ENCODE measurements at regions not wholly inside any gene's neighbourhood (a gene's known extent, or its start where the extent isn't known, plus 50 kb on each side); places are given as distances from the start of the nearest gene placed in this dataset.
A peak's percentile ranks its signal among the peaks of the same experiment; 100 is the strongest.

GRCh38 chr20:52448513-52449232, 257.1 kb upstream of the ZFP64 start:
- no peak overlapping the region for H3K4me3 ChIP-seq (ENCODE audit: low read length)
- no peaks in the 10 kb centered on the region for H3K27me3 ChIP-seq (replicated peaks; ENCODE audit: control insufficient read depth, insufficient read depth, low read length)
- H3K4me1 ChIP-seq (ENCODE audit: control insufficient read depth, insufficient read depth, low read length) = peaks cover 19% of the 10 kb centered on the region
- H3K36me3 ChIP-seq (ENCODE audit: control insufficient read depth, insufficient read depth, low read length, severe bottlenecking) = no peaks in the 10 kb centered on the region
- no peak overlapping the region for H3K9ac ChIP-seq (ENCODE audit: low read length)
- DNase-seq (ENCODE audit: low read depth) = no peak
- H3K9me3 ChIP-seq (ENCODE audit: control insufficient read depth, low read length) = peaks cover 5% of the 10 kb centered on the region

GRCh38 chr20:52447225-52447551, 255.6 kb upstream of the ZFP64 start:
- Histone ChIP-seq H3K9ac (ENCODE audit: low read length) (no peak overlapping the region), H3K9me3 (ENCODE audit: control insufficient read depth, low read length) (peaks cover 5% of the 10 kb centered on the region), H3K4me1 (ENCODE audit: control insufficient read depth, insufficient read depth, low read length) (peaks cover 19% of the 10 kb centered on the region), H3K4me3 (ENCODE audit: low read length) (no peak overlapping the region), H3K36me3 (ENCODE audit: control insufficient read depth, insufficient read depth, low read length, severe bottlenecking) (no peaks in the 10 kb centered on the region), H3K27me3 (replicated peaks; ENCODE audit: control insufficient read depth, insufficient read depth, low read length) (no peaks in the 10 kb centered on the region)
- no peak for DNase-seq (ENCODE audit: low read depth)

GRCh38 chr20:52446421-52447224, 255.0 kb upstream of the ZFP64 start:
- DNase-seq (ENCODE audit: low read depth) = no peak
- Histone ChIP-seq H3K4me1 (ENCODE audit: control insufficient read depth, insufficient read depth, low read length) (peaks cover 19% of the 10 kb centered on the region), H3K4me3 (ENCODE audit: low read length) (no peak overlapping the region), H3K36me3 (ENCODE audit: control insufficient read depth, insufficient read depth, low read length, severe bottlenecking) (no peaks in the 10 kb centered on the region), H3K9ac (ENCODE audit: low read length) (no peak overlapping the region), H3K27me3 (replicated peaks; ENCODE audit: control insufficient read depth, insufficient read depth, low read length) (no peaks in the 10 kb centered on the region), H3K9me3 (ENCODE audit: control insufficient read depth, low read length) (peaks cover 5% of the 10 kb centered on the region)

- Histone ChIP-seq H3K4me3 (ENCODE audit: low read length) (no peak overlapping the region), H3K4me1 (ENCODE audit: control insufficient read depth, insufficient read depth, low read length) (peaks cover 22% of the 10 kb centered on the region), H3K27me3 (replicated peaks; ENCODE audit: control insufficient read depth, insufficient read depth, low read length) (no peaks in the 10 kb centered on the region), H3K9me3 (ENCODE audit: control insufficient read depth, low read length) (peaks cover 5% of the 10 kb centered on the region), H3K36me3 (ENCODE audit: control insufficient read depth, insufficient read depth, low read length, severe bottlenecking) (no peaks in the 10 kb centered on the region), H3K9ac (ENCODE audit: low read length) (no peak overlapping the region)
- no peak for DNase-seq (ENCODE audit: low read depth)
Measured at GRCh38 chr20:52444455-52444854, 252.9 kb upstream of the ZFP64 start.

- DNase-seq (ENCODE audit: low read depth) = no peak
- no peak overlapping the region for H3K9ac ChIP-seq (ENCODE audit: low read length)
- H3K36me3 ChIP-seq (ENCODE audit: control insufficient read depth, insufficient read depth, low read length, severe bottlenecking) = no peaks in the 10 kb centered on the region
- H3K27me3 ChIP-seq (replicated peaks; ENCODE audit: control insufficient read depth, insufficient read depth, low read length) = no peaks in the 10 kb centered on the region
- no peak overlapping the region for H3K4me3 ChIP-seq (ENCODE audit: low read length)
- H3K4me1 ChIP-seq (ENCODE audit: control insufficient read depth, insufficient read depth, low read length) = peaks cover 17% of the 10 kb centered on the region
- peaks cover 5% of the 10 kb centered on the region for H3K9me3 ChIP-seq (ENCODE audit: control insufficient read depth, low read length)
Measured at GRCh38 chr20:52443874-52444273, 252.3 kb upstream of the ZFP64 start.

GRCh38 chr20:52441710-52442109, 250.1 kb upstream of the ZFP64 start:
- no peak overlapping the region for H3K9ac ChIP-seq (ENCODE audit: low read length)
- DNase-seq (ENCODE audit: low read depth) = no peak
- no peak overlapping the region for H3K4me3 ChIP-seq (ENCODE audit: low read length)
- peaks cover 4% of the 10 kb centered on the region for H3K4me1 ChIP-seq (ENCODE audit: control insufficient read depth, insufficient read depth, low read length)
- no peaks in the 10 kb centered on the region for H3K27me3 ChIP-seq (replicated peaks; ENCODE audit: control insufficient read depth, insufficient read depth, low read length)
- peaks cover 3% of the 10 kb centered on the region for H3K9me3 ChIP-seq (ENCODE audit: control insufficient read depth, low read length)
- no peaks in the 10 kb centered on the region for H3K36me3 ChIP-seq (ENCODE audit: control insufficient read depth, insufficient read depth, low read length, severe bottlenecking)

- DNase-seq (ENCODE audit: low read depth) = no peak
- H3K9me3 ChIP-seq (ENCODE audit: control insufficient read depth, low read length) = no peaks in the 10 kb centered on the region
- no peaks in the 10 kb centered on the region for H3K36me3 ChIP-seq (ENCODE audit: control insufficient read depth, insufficient read depth, low read length, severe bottlenecking)
Measured at GRCh38 chr20:52439375-52439774, 247.8 kb upstream of the ZFP64 start.

GRCh38 chr20:52438326-52438963, 246.9 kb upstream of the ZFP64 start:
- H3K36me3 ChIP-seq (ENCODE audit: control insufficient read depth, insufficient read depth, low read length, severe bottlenecking) = no peaks in the 10 kb centered on the region
- DNase-seq (ENCODE audit: low read depth) = no peak
- H3K4me1 ChIP-seq (ENCODE audit: control insufficient read depth, insufficient read depth, low read length) = peaks cover 7% of the 10 kb centered on the region
- H3K9me3 ChIP-seq (ENCODE audit: control insufficient read depth, low read length) = no peaks in the 10 kb centered on the region
- no peaks in the 10 kb centered on the region for H3K27me3 ChIP-seq (replicated peaks; ENCODE audit: control insufficient read depth, insufficient read depth, low read length)
- no peak overlapping the region for H3K9ac ChIP-seq (ENCODE audit: low read length)
- no peak overlapping the region for H3K4me3 ChIP-seq (ENCODE audit: low read length)

More at GRCh38 chr20:52439375-52439774, 247.8 kb upstream of the ZFP64 start:
- H3K4me1 ChIP-seq (ENCODE audit: control insufficient read depth, insufficient read depth, low read length) = peaks cover 3% of the 10 kb centered on the region
- no peaks in the 10 kb centered on the region for H3K27me3 ChIP-seq (replicated peaks; ENCODE audit: control insufficient read depth, insufficient read depth, low read length)
- H3K4me3 ChIP-seq (ENCODE audit: low read length) = no peak overlapping the region
- H3K9ac ChIP-seq (ENCODE audit: low read length) = no peak overlapping the region

GRCh38 chr20:52434453-52434852, 242.9 kb upstream of the ZFP64 start:
- H3K27me3 ChIP-seq (replicated peaks; ENCODE audit: control insufficient read depth, insufficient read depth, low read length) = no peaks in the 10 kb centered on the region
- no peak overlapping the region for H3K9ac ChIP-seq (ENCODE audit: low read length)
- peaks cover 22% of the 10 kb centered on the region for H3K4me1 ChIP-seq (ENCODE audit: control insufficient read depth, insufficient read depth, low read length)
- DNase-seq (ENCODE audit: low read depth) = no peak
- H3K9me3 ChIP-seq (ENCODE audit: control insufficient read depth, low read length) = no peaks in the 10 kb centered on the region
- H3K4me3 ChIP-seq (ENCODE audit: low read length) = no peak overlapping the region
- H3K36me3 ChIP-seq (ENCODE audit: control insufficient read depth, insufficient read depth, low read length, severe bottlenecking) = no peaks in the 10 kb centered on the region

- Histone ChIP-seq H3K9ac (ENCODE audit: low read length) (no peak overlapping the region), H3K9me3 (ENCODE audit: control insufficient read depth, low read length) (no peaks in the 10 kb centered on the region), H3K36me3 (ENCODE audit: control insufficient read depth, insufficient read depth, low read length, severe bottlenecking) (no peaks in the 10 kb centered on the region), H3K4me1 (ENCODE audit: control insufficient read depth, insufficient read depth, low read length) (peaks cover 22% of the 10 kb centered on the region), H3K27me3 (replicated peaks; ENCODE audit: control insufficient read depth, insufficient read depth, low read length) (no peaks in the 10 kb centered on the region), H3K4me3 (ENCODE audit: low read length) (no peak overlapping the region)
- DNase-seq (ENCODE audit: low read depth) = no peak
Measured at GRCh38 chr20:52434041-52434425, 242.5 kb upstream of the ZFP64 start.

- DNase-seq (ENCODE audit: low read depth) = no peak
- no peak overlapping the region for H3K4me3 ChIP-seq (ENCODE audit: low read length)
- H3K36me3 ChIP-seq (ENCODE audit: control insufficient read depth, insufficient read depth, low read length, severe bottlenecking) = no peaks in the 10 kb centered on the region
- H3K27me3 ChIP-seq (replicated peaks; ENCODE audit: control insufficient read depth, insufficient read depth, low read length) = no peaks in the 10 kb centered on the region
- H3K9me3 ChIP-seq (ENCODE audit: control insufficient read depth, low read length) = no peaks in the 10 kb centered on the region
- H3K4me1 ChIP-seq (ENCODE audit: control insufficient read depth, insufficient read depth, low read length) = peaks cover 22% of the 10 kb centered on the region
- peak overlapping the region; percentile 62 for H3K9ac ChIP-seq (ENCODE audit: low read length)
Measured at GRCh38 chr20:52433326-52434040, 241.9 kb upstream of the ZFP64 start.
